GM19023 (cell line): ENCODE measurements at regions not wholly inside any gene's neighbourhood (a gene's known extent, or its start where the extent isn't known, plus 50 kb on each side); places are given as distances from the start of the nearest gene placed in this dataset.

ENCODE experiments used
- ATAC-seq: cut with Tn5 transposase; IDR thresholded peaks from one replicate; pipeline ENCODE4 v1.9.1; 2021; ENCODE audit warnings: mild to moderate bottlenecking, moderate library complexity; ENCODE audit not compliant: unreplicated experiment

DNA sequence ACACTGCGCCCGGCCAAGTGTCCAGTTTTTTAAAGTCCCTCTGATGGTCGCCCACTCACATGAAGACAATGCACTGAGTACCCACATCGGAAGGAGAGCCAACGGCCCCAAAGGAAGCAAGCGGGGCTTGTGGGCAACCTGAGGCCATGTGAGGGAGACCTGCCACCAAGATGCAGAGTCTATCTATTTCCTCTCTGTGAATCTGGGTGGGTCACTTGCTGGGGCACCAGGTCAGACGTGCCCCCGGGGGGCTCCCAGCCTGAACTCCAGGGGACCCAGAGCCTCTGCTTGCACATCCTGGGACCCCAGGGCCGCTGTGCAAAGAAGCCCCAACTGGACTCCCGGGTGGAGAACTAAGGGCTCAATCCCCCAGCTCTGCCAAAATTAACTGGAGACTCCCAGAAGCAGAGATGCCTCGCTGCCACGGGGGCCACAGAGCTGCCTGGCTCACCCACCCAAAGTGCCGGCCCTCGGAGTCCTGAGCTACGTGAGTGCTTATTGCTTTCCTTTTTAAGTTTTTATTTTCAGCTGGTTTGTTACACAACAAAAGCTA is 106.4 kb downstream of the BRD1 start:
- ATAC-seq, result no peak

DNA sequence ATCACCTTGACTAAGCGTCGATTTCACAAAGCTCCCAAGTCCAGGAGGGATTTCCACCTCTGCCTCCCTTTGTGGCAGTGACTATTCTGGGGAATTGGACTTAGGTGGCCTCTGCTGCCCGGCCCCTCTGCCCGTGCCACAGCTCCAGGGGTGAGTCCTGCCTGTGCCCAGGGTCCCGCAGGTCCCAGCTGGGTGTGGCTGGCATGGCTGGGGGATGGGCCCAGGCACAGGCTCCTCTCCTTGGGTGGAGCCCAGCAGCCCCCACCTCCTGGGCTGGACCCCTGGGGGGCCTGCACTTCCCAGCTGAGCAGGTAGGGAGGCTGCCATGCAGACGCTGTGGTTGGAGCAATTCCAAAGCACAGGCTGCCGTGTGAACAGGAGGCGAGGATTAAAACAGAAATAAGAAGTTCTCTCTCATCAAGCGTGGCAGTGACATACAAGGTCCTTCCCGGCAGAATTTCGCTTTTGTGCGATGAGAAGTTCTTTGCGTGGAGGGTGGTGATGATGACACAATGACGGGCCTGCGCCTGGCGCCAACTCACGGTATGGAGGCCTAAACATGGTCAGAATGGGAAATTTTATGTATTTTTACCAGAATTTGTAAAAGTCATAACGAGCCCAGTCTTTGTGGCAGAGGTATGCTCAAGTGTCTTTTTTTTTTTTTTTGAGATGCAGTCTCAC is 107.3 kb downstream of the BRD1 start:
- ATAC-seq, result no peak

DNA sequence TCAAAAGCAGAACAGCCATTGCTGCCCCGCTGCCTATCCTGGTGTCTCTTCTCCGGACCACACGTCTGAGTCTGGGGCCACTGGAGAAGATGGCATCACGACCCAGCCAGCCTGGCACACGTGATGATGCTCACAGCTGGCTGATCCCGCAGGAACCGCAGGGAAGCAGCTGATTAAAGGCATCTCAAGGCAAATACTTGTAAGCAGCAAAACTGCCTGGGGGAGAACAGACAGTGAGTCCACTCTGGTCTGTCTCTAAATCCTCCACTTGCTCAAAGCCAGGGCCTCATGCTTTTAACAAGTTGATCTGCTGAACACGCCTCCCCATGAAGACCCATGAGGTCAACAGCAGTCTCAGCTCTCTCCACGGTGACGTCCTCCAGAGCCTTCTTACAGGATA is 108.6 kb downstream of the BRD1 start:
- ATAC-seq, result no peak

DNA sequence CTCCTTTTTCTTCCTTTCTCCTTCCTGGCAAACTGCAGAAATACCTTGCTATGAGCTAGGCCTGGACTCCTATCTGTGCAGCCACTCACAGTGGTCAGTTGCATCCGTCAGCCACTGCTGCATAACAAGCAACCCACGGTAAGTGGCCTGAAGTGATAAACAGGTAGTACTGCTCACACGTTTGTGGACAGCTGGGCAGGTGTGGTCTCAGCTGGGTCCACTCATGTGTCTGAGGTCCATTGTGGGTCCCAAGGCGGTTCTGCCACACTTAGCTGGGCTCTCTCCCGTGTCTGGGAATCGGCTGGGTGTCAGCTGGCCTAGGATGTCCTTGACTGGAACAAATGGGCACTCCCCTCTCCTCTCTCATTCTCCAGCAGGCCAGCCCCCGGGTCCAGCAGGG is 109.3 kb downstream of the BRD1 start:
- ATAC-seq, result no peak

DNA sequence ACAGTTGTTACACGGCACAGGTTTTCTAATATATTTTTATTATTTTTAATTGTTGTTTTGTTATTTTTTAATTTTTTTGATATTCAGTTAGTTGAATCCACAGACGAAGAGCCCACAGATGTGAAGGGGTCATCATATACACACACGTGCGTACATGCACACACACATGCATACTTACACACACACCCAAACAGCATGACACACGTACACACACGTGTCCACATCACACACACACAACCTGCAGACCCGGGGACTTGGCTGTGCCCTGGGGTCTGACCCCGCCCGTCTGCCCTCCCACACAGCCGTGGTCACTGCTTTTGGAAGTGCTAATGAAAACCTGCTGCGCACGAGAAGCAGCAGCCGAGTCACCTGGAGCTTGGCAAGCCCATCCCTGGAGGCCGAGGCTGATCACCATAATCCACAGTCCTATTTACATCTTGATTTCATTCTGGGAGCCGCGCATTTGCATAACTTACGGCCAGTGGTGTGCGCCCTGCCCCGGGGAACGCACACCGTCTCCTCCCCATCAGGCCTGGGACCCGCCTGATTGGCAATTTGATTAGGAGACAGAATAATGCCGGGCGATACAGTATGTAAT is 110.3 kb downstream of the BRD1 start:
- no peak for ATAC-seq

DNA sequence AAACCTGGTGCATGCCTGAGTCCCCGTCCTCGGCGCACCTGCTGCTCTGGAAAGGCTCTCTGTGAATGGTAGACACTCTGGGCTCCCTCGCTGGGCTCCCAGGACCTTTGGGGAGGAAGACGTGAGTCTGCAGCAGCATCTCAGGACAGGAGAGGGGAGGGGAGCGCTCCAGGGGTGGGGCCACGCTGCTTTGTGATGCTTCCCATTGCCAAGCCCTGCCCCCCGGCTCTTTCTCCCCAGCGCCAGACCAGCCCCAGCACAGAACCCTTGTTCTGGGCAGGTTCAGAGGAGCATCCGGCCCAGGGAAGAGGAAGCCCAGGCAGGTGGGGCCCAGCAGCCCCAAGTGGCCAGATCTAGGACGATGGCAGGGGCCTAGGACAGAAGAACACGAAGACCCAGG is 111.2 kb downstream of the BRD1 start:
- ATAC-seq, result no peak

DNA sequence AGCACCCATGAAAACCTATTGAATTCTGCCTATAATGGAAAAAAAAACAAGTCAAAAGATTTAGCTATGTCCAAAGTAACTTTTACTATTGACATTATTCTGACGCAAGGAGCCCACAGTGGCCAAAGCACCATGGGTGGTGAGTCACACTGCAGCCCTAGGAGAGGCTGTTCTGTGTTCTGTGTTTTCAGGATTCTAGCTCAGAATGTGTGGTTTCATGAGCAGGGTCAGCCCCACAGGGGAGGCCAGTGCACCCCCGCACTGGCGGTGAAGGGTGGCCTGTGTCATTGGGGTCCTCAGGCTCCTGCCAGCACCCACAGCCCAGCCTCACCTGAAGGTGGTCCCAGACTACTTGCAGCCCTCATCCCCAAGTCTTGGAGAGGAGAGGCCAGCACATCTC is 112.2 kb downstream of the BRD1 start:
- ATAC-seq, result no peak

DNA sequence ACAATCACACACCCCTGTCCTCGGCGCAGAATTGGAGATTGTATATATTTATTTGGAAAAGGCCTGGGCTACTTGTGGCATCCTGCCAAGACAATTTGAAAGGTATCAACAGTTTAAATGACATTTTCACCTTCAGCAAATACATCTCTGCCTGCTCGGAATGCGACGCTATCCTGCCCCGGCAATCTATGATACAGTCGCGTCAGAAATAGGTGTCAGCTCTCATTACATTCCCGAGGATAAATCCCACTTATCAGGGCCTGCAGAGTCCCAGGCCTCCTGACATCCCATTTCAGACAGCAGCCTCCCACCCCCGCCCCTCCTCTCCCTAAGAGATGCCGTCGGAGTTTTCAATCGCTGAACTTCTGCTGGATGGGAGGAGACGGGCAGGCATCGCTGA is 114.7 kb downstream of the BRD1 start:
- no peak for ATAC-seq

DNA sequence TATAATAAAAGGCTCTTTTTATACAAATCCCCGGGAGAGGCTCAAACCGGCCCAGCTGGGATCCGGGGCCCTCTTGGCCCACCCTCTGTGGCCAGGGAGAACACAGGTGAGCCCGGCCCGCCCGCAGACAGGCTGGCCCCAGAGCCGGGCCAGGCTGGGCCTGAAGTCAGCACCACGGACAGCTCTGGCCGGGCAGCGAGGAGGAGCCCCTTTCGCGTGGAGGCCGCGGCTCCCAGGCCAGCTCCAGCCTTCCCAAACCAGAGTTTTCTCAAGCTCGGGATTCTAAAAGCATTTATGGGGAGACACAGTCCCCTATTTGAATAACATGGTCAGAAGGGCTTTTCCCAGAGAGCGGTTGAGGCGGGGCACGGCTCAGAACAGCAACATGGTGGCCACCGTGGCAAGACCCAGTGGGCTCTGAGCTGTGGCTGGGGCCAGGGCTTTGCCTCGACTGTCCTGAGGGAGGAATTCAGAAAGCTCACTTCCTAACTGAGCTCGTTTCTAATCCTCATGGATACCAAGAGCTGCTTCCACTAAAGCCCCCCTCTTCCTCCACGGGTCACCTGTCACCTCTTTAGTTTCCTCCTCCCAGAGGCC is 115.4 kb downstream of the BRD1 start:
- ATAC-seq, result no peak

DNA sequence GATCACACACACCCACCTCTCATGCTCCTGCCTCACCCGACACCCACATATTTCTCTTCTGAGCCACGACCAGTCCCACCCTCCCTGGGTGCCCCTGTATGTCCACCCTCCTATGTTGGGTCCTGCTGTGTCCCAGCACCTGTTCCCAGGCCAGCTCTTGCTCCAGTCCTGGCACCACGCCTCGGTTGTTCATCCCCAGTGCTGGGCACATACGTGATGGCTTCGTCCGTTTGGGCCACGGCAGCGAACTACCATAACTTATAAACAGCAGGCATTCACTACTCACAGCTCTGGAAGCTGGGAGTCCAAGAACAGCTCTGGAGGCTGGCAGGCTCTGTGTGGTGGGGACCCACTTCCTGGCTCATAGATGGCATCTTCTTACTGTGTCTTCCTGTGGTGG is 116.9 kb downstream of the BRD1 start:
- ATAC-seq, result no peak

DNA sequence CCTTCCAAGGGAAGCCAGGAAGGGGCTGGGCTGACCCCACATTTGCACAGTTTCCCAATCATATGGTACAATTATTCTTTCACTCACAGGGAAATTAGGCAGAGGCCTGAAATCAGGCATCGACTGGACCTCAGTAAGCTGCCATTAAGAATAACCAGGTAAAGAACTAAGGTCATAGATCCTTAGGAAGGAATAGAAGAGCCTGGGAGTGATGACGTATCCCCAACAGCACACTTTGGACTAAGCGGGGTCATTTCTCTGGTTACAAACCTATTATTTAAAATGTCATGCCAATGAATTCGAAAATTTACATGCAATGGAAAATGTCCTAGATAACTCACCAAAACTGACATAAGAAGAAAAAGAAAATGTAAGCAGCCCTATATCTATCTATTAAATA is 118.2 kb downstream of the BRD1 start:
- ATAC-seq, result no peak

DNA sequence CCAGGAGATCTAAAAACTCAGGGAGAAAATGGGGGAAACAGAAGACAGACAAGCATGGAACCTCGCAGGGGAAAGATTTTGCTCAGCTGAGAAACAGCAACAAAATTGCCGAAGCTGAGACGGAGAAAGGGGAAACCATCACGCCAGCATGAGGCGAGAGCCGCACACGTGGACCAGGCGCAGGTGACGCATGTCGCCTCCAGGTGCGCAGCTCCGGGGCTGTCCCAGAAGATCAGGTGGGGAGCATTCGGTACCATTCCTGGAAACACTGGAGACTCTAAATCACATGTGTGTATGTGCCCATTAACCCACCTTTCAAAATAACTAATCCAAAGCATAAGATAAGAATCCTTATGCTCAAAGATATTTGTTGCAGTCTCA is 121.7 kb downstream of the BRD1 start:
- no peak for ATAC-seq

DNA sequence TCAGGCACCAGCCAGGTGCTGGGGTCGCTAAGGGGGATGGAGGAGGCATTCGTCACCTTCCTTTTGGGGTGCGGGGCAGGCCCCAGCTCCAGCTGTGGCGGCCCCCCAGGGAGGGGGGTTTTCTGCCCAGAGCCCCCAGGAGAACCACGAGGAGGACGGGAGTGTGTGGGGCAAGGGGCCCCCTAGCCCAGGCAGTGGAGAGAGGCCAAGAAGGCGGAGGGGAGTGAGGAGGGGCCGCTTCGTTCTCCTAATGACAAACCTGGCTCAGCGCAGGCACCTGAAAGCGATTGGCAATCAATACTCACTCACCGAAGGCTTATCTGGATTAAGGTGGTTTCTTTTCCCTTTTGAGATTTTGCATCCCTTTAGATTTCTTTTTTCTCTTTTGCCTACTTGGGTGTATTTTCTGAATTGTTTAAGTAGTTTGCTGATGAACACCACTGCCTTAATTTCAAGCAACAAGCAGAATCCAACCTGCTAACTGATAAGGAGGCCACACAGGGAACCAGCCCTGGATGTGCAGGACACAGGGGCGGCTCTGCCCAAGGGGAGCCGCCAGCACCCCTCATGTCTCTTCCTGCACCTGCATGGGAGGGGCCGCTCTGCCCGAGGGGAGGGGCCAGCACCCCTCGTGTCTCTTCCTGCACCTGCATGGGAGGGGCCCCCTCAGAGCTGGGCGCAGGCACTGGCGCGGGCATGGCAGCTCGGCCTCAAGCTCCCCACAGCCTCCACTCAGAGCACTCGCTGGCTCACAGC is 122.3 kb downstream of the BRD1 start:
- no peak for ATAC-seq

DNA sequence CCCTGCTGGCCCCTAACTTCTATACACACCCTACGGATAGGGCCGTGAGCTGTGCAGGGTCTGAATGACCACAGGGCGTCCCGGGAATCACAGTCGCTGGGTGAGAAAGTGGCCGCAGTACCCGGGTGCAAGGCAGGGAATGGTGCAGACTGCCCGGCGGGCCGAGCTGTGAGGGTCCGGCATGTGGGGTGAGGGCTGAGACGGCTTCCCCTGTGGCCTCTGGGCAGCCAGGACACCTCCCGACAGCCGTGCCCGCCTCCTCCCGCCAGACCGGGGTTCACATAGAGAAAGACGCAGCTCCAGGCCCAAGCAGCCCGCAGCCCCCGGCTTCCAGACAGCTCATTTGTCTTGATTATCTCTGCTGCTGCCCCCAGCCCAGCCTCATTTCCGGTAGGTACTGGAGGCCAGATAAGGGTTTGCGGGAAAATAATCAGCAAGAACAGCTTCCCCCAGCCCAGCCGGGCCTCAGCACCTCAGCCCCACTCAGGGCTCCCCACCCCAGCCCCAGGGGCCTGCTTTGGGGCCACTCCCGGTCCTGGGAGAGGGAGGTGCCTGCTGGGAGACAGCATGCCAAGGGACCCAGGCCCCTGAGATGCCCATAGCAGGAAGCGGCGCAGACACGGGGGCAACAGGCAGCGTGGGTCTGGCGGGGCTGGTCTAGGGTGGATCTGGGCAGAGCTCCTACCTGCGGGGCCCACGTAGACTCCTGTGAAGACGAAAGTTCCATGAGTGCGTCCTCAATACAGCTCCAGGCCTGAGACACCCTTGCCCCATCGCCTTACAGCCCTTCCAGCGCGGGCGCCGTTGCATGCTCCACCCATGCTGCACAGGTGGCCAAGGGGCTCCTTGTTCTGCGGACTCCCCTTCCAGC is 123.1 kb downstream of the BRD1 start:
- no peak for ATAC-seq

DNA sequence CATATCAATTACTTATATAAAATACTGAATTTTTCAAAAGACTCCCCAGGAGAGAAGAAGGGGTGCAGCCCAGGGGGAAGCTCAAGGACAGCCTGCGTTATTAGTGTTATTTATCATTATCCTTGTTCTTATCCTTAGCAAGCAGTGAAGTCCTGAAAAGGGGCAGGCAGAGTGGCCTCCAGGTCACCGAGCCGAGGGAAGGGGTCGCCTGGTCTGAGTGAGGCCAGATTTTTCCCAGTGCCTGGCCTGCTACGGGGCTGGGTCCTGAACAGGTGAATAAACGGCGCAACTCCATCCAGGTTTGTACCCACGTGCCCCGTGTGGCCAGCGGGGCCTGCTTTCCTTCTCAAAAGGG is 123.7 kb downstream of the BRD1 start:
- ATAC-seq, result no peak

DNA sequence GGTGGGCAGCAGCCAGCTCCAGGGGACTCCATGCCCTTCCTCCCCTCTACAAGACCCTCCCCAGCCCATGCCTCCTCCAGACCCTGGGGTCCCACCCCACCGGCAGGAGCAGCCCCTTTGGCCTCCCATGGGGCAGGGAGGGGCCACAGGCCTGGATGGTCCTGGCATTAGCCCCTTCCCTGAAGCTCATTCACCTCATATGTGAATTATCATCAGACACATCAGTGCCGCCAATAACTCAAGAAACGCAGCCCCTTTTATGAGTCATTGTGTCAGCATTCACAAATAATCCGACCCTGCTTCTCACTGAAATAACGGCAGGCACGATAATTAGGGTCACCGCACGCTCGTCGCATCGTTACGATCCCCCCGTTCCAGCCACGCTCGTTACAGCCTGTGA is 124.2 kb downstream of the BRD1 start:
- ATAC-seq, result no peak

DNA sequence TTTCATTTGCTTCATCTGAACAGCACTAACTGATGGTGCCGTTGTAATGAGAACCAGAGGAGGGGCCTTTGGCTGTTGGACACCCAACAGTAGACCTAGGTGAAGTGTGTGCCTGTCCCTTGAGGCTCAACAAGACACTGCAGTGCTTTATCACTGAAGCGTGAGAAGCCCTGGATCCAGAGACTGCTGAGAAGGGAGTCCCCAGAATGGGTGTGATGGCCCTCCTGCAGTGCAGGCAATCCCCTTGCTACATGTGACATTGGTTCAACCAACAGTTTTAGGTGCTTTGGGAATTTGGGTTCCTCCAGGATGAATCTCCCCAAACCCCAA is 125.6 kb downstream of the BRD1 start:
- no peak for ATAC-seq

DNA sequence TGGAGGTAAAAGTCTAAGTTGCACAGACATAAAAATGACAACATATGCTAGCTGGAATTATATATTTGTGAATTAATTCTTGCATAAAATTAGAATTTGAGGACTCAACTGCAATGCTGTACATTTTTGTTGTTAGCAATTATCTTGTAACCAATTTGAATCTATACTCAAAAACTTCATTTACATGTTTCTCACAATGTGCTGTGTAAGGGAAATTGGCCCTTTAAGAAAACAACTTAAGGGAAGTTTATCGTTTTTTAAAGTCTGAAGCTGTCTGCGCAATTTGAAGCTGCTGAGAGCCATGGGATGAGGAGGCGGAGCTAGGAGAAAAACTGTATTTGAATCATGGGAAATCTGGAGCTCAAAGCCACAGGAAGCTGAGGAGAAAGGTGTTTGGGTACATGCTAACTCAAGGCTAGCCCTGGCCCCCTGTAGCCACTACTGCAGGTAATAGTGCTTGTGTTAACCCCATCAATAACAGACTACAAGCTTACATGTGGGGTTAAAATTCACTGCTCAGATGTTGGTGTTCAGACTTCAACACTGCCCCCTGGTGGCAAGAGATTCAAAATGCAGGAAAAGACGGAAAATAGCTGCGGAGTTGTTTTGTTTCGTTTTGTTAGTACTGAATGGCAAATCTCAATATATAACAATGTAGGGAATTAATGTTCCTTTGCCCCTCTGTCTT is 126.1 kb downstream of the BRD1 start:
- no peak for ATAC-seq

DNA sequence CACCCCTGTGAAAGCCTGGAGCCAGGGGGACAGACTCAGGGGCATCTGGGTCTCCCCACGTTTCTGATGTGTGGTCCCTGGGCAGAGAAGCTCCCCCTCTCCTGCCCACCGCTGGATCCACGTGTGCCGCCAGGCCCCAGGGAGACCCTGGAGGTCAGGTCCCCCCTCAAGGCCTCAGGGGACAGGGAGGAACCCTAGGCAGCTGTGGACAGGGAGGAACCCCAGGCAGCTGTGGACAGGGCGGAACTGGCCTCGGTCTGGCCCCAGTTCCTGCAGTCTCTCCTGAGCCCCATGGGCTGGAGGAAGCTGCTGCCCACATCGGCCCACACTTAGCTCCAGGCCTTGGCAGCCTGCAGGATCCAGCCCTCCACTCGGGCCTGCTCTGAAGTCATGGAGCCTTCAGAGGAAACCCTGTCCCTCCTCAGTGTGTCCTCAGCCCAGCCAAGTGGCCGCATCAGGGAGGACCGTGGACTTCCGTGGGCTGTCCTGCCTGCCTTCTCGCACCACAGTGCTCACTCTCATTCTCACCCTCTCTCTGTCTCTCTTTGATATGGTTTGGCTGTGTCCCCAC is 127.7 kb downstream of the BRD1 start:
- ATAC-seq, result no peak

DNA sequence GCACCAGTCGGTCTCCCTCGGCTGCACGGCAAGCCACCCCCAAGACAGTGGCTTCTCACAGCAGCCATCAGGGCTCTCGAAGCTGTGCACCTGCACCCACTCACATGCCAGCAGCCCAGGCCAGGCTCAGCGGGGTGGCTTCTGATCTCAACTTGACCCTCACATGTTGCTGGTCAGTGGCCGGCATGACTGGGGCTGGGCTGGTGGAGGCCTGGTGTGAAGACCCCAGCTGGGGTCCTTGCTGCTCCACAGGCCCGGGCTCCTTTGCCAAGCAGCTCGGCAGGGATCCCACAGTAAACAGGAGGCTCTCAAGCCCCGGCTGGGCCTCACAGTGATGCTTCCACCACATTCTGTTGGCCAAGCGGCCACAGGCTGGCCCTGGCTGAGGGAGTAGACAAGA is 128.2 kb downstream of the BRD1 start:
- ATAC-seq, result no peak
